HepG2 (cell line): ENCODE measurements at regions not wholly inside any gene's neighbourhood (a gene's known extent, or its start where the extent isn't known, plus 50 kb on each side); places are given as distances from the start of the nearest gene placed in this dataset.

Experiments
- ELF1 ChIP-seq: sonication (generic); formaldehyde crosslinking; IDR thresholded peaks from 2 replicates; pipeline ENCODE4 v1.4.0; 2020; ENCODE audit warnings: missing genetic modification reagents
- GABPA ChIP-seq, 2 experiments: IDR thresholded peaks; 2 replicates each; pipeline ENCODE4 v1.6.1; 2011 to 2016; ENCODE audit warnings: low read depth in 2 of 2, low read length in 1 of 2, missing biosample characterization in 1 of 2, missing genetic modification characterization in 1 of 2
- IRX3 ChIP-seq: sonication (generic); formaldehyde crosslinking; IDR thresholded peaks from 2 replicates; pipeline ENCODE4 v1.8.1; 2023; ENCODE audit warnings: mild to moderate bottlenecking, low read depth, missing genetic modification reagents, borderline replicate concordance
- POLR2A ChIP-seq, 2 experiments: IDR thresholded peaks; 2 replicates each; pipeline ENCODE4 v1.6.1; 2011; ENCODE audit warnings: low read depth in 2 of 2, low read length in 2 of 2, mild to moderate bottlenecking in 1 of 2, moderate library complexity in 1 of 2; ENCODE audit not compliant: insufficient read depth in 1 of 2
- ZBTB7B ChIP-seq: sonication (generic); formaldehyde crosslinking; IDR thresholded peaks from 2 replicates; pipeline ENCODE4 v1.4.0; 2020; ENCODE audit warnings: missing genetic modification reagents
- ZFP36 ChIP-seq: fragments of 150-350 bp; IDR thresholded peaks from 2 replicates; pipeline ENCODE4 v1.6.1; 2018; ENCODE audit warnings: borderline replicate concordance, low read length, low read depth; ENCODE audit not compliant: partially characterized antibody
- ZNF234 ChIP-seq: sonication (generic); formaldehyde crosslinking; conservative IDR thresholded peaks from 2 replicates; pipeline ENCODE4 v1.5.1; 2020; ENCODE audit warnings: mild to moderate bottlenecking, missing genetic modification reagents
- TF ChIP-seq, protein P1 (sequence below): IDR thresholded peaks from 2 replicates; pipeline ENCODE4 v1.6.1; 2012; ENCODE audit warnings: low read depth, low read length, improper control_type of control experiment
- TF ChIP-seq, protein P2 (sequence below): sonication (generic); formaldehyde crosslinking; IDR thresholded peaks from 2 replicates; pipeline ENCODE4 v1.9.0; 2021; ENCODE audit warnings: missing genetic modification reagents, mild to moderate bottlenecking, borderline replicate concordance

DNA sequence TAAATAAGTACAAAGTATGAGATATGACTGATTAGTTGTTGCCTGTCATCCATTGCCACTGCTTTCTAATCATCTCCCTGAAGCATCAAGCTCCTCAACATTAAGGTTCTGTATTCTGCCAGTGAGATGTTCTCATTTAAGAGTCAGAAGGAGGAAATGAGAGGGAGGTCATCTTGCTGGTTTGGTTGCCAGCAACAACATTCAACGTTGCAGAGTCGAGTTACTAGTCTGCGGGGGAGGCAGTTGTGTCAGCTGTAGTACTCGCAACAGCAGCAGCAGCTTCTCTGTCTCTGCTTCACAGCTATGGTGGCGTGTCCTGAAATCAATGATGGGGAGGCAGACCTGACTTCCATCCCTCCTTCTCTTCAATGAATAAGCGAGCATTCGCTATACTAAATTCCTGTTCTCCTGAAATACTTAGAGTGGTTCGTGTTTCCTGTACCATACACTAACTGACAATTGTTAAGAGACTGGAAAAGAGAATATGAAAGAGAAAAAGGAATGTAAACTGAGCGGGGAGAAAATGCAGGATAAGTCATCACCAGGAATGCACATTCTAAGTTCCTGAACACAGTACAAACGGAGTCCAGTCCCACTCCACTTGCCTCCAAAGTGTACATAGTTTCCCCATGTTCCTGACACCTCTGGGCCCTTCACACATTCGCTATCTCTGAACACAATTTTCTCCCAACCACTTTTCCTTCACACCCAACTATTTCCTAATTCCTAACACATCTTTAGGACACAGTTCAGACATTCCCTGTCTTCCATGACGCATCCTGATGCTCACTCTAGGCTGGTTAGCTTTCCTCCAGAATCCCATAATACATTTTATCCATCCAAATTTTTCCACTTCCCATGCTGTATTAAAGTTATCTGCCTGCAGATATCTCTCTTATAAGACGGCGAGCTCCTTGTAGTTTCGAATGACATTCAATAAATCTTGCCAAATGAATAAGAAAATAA, 263.0 kb downstream of the KLF12 start:
- TF ChIP-seq IRX3 (CRISPR knock-in tag) (no peak), ZNF234 (CRISPR knock-in tag) (no peak), POLR2A (IDR thresholded peaks at IDR 0.05; ENCODE audit: insufficient read depth in 1 of 2, low read depth in 2 of 2, low read length in 2 of 2) (no peak), GABPA (IDR thresholded peaks at IDR 0.05; ENCODE audit: low read depth, low read length) (no peak), GABPA (CRISPR knock-in tag; IDR thresholded peaks at IDR 0.05; ENCODE audit: low read depth) (no peak), ZBTB7B (no peak), ELF1 (CRISPR knock-in tag) (no peak), ZFP36 (no peak)
- TF ChIP-seq, protein P1, sequence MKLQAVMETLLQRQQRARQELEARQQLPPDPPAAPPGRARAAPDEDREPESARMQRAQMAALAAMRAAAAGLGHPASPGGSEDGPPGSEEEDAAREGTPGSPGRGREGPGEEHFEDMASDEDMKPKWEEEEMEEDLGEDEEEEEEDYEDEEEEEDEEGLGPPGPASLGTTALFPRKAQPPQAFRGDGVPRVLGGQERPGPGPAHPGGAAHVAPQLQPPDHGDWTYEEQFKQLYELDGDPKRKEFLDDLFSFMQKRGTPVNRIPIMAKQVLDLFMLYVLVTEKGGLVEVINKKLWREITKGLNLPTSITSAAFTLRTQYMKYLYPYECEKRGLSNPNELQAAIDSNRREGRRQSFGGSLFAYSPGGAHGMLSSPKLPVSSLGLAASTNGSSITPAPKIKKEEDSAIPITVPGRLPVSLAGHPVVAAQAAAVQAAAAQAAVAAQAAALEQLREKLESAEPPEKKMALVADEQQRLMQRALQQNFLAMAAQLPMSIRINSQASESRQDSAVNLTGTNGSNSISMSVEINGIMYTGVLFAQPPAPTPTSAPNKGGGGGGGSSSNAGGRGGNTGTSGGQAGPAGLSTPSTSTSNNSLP: no peak
- TF ChIP-seq, protein P2, sequence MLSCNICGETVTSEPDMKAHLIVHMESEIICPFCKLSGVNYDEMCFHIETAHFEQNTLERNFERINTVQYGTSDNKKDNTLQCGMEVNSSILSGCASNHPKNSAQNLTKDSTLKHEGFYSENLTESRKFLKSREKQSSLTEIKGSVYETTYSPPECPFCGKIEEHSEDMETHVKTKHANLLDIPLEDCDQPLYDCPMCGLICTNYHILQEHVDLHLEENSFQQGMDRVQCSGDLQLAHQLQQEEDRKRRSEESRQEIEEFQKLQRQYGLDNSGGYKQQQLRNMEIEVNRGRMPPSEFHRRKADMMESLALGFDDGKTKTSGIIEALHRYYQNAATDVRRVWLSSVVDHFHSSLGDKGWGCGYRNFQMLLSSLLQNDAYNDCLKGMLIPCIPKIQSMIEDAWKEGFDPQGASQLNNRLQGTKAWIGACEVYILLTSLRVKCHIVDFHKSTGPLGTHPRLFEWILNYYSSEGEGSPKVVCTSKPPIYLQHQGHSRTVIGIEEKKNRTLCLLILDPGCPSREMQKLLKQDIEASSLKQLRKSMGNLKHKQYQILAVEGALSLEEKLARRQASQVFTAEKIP (CRISPR knock-in tag): no peak
